RWPE2 (cell line): ENCODE measurements at regions not wholly inside any gene's neighbourhood (a gene's known extent, or its start where the extent isn't known, plus 50 kb on each side); places are given as distances from the start of the nearest gene placed in this dataset.

Experiments used
- ATAC-seq: fragments of 200-7000 bp; cut with Tn5 transposase; 3 replicates; pipeline ENCODE4 v1.9.1; 2021; ENCODE audit warnings: low read depth
- DNase-seq: peaks from one replicate; pipeline ENCODE4 v3.0.0-alpha.2; 2020; ENCODE audit warnings: low spot score
- H3K27ac ChIP-seq: fragments of 450-650 bp; 2 replicates; pipeline ENCODE4 v1.5.1; 2017; ENCODE audit warnings: mild to moderate bottlenecking; ENCODE audit not compliant: poor library complexity, severe bottlenecking
- H3K27me3 ChIP-seq: fragments of 250-450 bp; sonication (Bioruptor Pico); 2 replicates; pipeline ENCODE4 v1.5.1; 2021; ENCODE audit warnings: mild to moderate bottlenecking, moderate library complexity; ENCODE audit not compliant: insufficient read depth, poor library complexity, severe bottlenecking
- H3K36me3 ChIP-seq: fragments of 250-450 bp; sonication (Bioruptor Pico); 2 replicates; pipeline ENCODE4 v1.5.1; 2020; ENCODE audit warnings: low read depth, mild to moderate bottlenecking, moderate library complexity
- H3K4me1 ChIP-seq: fragments of 250-450 bp; sonication (Bioruptor Pico); 2 replicates; pipeline ENCODE4 v1.5.1; 2021; ENCODE audit warnings: mild to moderate bottlenecking, moderate library complexity; ENCODE audit not compliant: insufficient read depth, poor library complexity, severe bottlenecking
- H3K4me3 ChIP-seq: fragments of 250-450 bp; sonication (Bioruptor Pico); 2 replicates; pipeline ENCODE4 v1.5.1; 2021; ENCODE audit warnings: mild to moderate bottlenecking, moderate library complexity; ENCODE audit not compliant: severe bottlenecking
- H3K9me3 ChIP-seq: fragments of 250-450 bp; sonication (Bioruptor Pico); 2 replicates; pipeline ENCODE4 v1.5.1; 2021; ENCODE audit warnings: mild to moderate bottlenecking, moderate library complexity; ENCODE audit not compliant: severe bottlenecking
- TF ChIP-seq, protein P1 (sequence below): fragments of 450-650 bp; IDR thresholded peaks from one replicate; pipeline ENCODE4 v1.5.1; 2017; ENCODE audit warnings: mild to moderate bottlenecking, moderate library complexity; ENCODE audit not compliant: poor library complexity, severe bottlenecking

DNA sequence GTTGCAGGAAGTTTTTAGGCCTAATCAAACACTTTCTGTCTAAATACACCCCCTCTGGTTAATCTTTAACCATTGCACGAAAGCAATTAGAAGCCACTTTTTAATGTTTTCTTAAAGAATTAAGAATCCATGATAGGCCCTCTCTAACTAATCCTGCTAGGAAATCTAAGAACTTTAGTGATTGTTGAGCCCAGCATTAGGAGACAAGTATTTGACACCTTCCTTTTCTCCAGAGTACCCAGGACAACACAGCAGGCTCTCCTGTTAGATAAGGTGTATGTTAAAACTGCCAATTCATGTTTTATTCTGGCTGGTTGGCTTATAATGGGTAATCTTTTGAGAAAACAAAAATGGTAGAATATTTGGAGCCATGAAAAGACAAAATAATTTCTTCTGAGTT lies 95.0 kb downstream of the ALX1 start:
- H3K4me3 ChIP-seq = no peak overlapping the region
- H3K27me3 ChIP-seq = no peaks in the 10 kb centered on the region
- no peak overlapping the region for H3K27ac ChIP-seq
- H3K9me3 ChIP-seq = no peaks in the 10 kb centered on the region
- H3K4me1 ChIP-seq = peaks cover under 1% of the 10 kb centered on the region
- ATAC-seq (no peak), DNase-seq (no peak)
- no peaks in the 10 kb centered on the region for H3K36me3 ChIP-seq
- TF ChIP-seq, protein P1, sequence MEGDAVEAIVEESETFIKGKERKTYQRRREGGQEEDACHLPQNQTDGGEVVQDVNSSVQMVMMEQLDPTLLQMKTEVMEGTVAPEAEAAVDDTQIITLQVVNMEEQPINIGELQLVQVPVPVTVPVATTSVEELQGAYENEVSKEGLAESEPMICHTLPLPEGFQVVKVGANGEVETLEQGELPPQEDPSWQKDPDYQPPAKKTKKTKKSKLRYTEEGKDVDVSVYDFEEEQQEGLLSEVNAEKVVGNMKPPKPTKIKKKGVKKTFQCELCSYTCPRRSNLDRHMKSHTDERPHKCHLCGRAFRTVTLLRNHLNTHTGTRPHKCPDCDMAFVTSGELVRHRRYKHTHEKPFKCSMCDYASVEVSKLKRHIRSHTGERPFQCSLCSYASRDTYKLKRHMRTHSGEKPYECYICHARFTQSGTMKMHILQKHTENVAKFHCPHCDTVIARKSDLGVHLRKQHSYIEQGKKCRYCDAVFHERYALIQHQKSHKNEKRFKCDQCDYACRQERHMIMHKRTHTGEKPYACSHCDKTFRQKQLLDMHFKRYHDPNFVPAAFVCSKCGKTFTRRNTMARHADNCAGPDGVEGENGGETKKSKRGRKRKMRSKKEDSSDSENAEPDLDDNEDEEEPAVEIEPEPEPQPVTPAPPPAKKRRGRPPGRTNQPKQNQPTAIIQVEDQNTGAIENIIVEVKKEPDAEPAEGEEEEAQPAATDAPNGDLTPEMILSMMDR = no peak

DNA sequence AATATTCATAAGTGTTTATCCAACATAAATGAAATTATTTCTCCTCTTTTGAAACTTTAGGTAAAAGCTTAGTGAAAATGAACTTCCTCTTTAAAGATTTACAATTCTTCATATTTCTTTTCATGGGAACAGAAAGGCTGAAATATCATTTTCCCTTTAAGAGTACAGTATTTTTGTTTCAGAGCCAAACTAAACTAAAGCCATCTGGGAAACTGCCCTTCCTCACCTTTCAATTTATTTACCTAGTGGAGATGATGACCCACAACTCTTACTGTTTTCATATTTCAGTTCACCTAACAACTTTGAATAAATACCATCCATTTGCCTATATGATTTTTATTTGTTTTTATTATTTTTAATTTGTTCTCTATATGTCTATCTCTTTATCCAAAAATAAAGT lies 105.4 kb downstream of the ALX1 start:
- Histone ChIP-seq H3K36me3 (no peaks in the 10 kb centered on the region), H3K27ac (no peak overlapping the region)

DNA sequence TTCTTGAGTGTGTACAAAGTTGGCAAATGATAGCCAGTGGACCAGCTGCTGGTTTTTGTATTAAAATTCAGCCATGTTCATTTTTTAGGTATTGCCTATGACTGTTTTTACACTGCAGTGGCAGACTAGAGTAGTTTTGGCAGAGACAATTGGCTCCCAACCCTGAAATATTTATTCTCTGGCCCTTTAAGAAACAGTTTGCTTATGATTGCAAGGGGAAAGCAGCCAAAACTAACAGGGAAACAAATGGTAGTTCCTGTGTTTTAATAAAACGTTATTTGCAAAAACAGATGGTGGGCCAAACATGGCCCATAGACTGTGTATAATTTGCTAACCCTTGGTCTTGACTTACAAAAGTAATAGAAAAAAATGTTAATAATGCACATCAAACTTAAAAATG lies 110.2 kb downstream of the ALX1 start:
- DNase-seq (no peak), ATAC-seq (no peak)
- Histone ChIP-seq H3K27me3 (no peaks in the 10 kb centered on the region), H3K27ac (no peak overlapping the region), H3K4me1 (no peaks in the 10 kb centered on the region), H3K36me3 (no peaks in the 10 kb centered on the region), H3K4me3 (no peak overlapping the region), H3K9me3 (no peaks in the 10 kb centered on the region)
- TF ChIP-seq, protein P1 = no peak

More for the DNA sequence above, 105.4 kb downstream of the ALX1 start:
- ATAC-seq (no peak), DNase-seq (no peak)
- no peak overlapping the region for H3K4me3 ChIP-seq
- TF ChIP-seq, protein P1 = no peak
- H3K4me1 ChIP-seq = no peaks in the 10 kb centered on the region
- no peaks in the 10 kb centered on the region for H3K27me3 ChIP-seq
- H3K9me3 ChIP-seq = no peaks in the 10 kb centered on the region

DNA sequence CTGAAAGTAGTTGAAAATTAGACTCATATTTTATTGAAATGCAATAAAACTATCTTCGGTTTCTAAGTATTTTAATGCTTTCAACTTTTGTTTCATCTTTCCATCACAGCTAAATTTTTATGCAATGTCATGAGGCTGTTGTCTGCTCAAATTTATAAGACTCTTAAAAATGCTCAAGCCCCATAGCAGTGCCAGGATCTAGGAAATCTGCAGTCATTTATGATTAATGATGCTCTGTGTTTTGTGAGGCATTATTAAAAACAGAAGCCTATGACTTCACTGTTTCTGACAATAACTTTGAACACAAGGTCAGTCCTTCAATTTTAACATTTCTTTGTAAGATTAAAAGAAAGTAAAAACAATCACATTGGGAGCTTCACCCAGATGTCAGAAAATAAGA lies 112.5 kb downstream of the ALX1 start:
- DNase-seq = no peak
- no peaks in the 10 kb centered on the region for H3K36me3 ChIP-seq

DNA sequence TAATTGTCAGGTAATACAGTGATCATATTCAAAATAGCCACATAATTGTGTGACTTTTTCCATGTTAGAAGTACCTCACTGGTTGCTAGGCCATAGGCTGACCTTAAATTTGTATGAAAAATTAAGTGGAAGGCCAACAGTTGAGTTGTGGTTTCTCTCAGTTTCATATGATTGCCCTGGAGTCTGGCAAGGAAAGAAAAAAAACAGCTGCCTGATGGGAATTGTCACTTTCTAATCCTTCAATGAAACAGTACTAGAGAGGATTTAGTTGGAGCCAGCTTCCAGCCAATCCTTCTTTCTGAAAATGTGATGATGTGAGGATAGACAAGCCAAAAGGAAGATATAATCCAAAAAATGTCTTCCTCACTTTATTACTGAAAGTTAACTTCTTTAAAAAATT lies 113.6 kb downstream of the ALX1 start:
- Histone ChIP-seq H3K4me1 (no peaks in the 10 kb centered on the region), H3K9me3 (no peaks in the 10 kb centered on the region), H3K4me3 (no peak overlapping the region), H3K36me3 (no peaks in the 10 kb centered on the region), H3K27me3 (no peaks in the 10 kb centered on the region), H3K27ac (no peak overlapping the region)
- ATAC-seq (no peak), DNase-seq (no peak)
- TF ChIP-seq, protein P1 = no peak

More for the DNA sequence above, 112.5 kb downstream of the ALX1 start:
- no peaks in the 10 kb centered on the region for H3K4me1 ChIP-seq
- H3K9me3 ChIP-seq = no peaks in the 10 kb centered on the region
- H3K4me3 ChIP-seq = no peak overlapping the region
- no peak for ATAC-seq
- no peaks in the 10 kb centered on the region for H3K27me3 ChIP-seq
- TF ChIP-seq, protein P1 = no peak
- no peak overlapping the region for H3K27ac ChIP-seq
